NCI-H524 treated with DMSO at 0.1 percent for 48 hours (cell line): ENCODE measurements at regions not wholly inside any gene's neighbourhood (a gene's known extent, or its start where the extent isn't known, plus 50 kb on each side); places are given as distances from the start of the nearest gene placed in this dataset.
"Not testable (repeated sequence)": the region's sequence is repeated elsewhere in the genome, so short reads cannot be mapped to it uniquely, and the experiment has no call there.

ENCODE experiments used
- DNase-seq: peaks from one replicate; lab custom pipeline; 2025; lab: John Stamatoyannopoulos, UW

DNA sequence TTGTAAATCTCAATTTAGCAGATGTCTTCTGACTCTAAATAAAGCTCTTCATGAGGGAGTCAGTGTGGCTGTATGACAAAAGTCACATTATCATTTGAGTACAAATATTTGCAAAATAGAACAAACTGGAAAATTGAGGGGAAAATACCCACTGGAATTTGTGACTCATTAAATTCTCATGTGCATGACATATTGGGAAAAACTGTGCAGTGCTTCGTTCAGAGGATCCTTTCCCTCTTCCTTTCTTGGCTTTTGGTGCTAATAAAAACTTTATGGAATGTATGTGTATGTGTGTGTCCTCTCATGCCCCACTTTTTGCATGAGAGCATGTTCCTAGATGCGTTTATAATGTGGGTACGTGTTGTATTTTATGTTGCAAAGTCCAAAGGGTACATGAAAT is 267.8 kb downstream of the KTN1 start:
- DNase-seq, result no peak

DNA sequence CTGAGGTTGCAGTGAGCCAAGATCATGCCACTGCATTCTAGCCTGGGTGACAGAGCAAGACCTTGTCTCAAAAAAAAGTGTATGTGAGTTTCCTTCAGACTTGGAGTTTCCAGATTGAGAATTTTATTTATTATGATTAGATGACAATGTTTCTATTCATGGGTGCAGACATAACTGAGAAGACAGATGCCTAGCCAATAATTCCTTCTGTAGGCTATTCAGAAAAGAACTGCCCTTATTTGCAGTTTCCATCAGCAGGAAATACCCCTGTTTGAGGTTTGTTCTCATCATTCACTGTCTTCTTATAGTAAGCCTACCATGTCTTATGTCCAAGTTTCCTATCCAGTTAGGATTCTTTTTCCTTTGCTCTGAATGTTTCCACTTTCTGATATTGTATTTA is 269.0 kb downstream of the KTN1 start:
- no peak for DNase-seq

DNA sequence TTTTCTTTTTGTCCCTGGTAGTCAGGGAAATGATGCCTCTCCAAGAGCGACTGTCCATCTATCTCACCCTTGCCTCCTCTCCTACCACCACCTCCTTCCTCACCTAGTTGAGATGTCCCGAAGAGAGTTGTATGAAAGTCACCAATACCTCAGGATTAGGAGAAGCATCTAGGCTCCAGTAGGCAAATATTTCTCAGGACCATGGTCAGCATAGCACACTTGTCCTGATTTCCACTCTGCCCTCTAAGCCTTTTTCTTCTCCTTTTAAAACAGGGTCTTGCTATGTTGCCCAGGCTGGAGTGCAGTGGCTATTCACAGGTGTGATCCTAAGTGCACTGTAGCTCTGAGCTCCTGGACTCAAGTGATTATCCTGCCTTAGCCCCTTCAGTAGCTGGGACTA is 268.4 kb upstream of the PELI2 start:
- no peak for DNase-seq

DNA sequence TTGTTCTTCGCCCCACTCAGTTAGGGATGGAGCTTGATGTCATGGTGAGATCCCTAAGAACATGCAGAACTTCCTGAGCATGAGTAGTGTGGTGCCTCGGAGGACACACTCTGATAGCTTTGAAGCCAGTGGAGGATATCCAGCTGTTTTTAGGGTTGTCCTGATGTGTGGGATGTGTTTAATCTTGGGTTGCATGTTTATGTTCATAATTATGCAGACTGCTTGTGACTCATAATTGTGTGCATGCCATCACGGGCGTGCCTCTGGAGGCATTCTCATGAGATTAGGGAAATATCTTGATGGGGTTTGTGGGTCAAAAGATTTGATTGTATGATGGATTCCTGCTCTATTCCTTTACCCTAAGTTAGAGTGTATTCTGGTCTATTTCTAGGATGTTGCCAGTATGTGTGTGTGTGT is 267.4 kb upstream of the PELI2 start:
- DNase-seq, result no peak

DNA sequence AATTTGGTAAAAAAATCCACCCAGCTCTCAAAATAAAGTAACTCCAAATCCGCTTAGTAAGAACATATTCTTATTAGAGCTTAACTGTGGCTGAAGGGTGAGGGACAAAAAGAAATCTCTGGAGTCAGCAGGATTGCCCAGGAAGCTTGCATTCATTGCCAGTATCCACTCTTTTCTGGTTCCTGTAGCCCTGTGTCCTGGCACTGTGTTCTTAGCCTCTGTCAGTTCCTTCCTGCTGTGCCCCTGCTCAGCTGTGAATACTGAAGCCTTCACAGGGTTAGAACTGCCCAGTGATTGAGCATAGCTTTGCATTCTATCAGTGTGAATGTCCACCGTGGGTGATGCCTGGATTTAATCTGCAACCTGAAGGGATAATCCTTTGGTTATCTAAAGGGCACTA is 266.9 kb upstream of the PELI2 start:
- no peak for DNase-seq

DNA sequence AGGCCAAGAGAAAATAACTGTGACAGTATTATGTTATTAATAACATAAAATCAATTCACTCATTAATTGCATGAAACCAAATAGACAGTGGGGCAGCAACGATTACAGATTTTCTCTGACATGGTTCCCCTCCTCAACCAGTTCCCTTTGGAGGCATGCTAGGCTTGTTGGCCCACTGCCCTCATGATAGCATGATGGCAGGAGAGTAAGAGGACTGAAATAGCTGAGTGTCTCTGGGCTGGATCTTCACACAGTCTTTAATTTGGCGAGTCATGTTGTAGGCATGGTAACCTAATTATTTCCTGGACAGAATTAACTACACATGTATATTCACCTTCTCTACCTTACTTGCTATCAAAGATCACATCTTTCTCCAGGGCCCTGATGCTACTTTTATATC is 266.2 kb upstream of the PELI2 start:
- no peak for DNase-seq

DNA sequence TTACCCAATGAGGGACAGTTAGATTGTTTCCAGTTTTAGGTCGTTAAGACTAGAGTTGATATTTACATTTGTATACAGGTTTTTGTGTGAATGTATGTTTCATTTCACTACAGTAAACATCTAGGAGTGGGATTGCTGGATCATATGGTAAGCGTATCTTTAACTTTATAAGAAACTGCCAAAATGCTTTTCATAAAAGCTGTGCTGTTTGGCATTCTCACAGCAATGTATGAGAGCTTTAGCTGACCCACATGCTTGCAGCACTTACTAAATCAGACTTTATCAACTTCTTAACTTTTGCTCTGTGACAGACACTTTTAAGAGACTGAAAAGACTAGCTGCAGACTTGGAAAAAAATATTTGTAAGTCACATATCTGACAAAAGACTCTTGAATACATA is 262.5 kb upstream of the PELI2 start:
- DNase-seq, result no peak

DNA sequence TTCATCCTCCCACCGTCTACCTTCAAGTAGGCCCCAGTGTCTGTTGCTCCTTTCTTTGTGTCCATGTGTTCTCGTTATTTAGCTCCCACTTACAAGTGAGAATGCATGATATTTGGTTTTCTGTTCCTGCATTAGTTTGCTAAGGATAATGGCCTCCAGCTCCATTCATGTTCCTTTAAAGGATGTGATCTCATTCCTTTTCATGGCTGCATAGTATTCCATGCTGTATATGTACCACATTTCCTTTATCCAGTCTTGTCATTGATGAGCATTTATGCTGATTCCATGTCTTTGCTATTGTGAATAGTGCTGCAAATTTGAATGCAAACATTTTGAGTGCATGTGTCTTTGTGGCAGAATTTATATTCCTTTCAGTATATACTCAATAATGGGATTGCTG is 259.6 kb upstream of the PELI2 start:
- no peak for DNase-seq

DNA sequence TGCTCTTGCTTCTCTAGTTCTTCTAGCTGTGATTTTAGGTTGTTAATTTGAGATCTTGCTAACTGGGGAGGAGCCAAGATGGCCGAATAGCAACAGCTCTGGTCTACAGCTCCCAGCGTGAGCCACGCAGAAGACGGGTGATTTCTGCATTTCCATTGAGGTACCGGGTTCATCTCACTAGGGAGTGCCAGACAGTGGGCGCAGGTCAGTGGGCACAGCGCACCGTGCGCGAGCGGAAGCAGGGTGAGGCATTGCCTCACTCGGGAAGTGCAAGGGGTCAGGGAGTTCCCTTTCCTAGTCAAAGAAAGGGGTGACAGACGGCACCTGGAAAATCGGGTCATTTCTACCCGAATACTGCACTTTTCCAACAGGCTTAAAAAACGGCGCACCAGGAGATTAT is 256.6 kb upstream of the PELI2 start:
- not testable (repeated sequence) for DNase-seq

DNA sequence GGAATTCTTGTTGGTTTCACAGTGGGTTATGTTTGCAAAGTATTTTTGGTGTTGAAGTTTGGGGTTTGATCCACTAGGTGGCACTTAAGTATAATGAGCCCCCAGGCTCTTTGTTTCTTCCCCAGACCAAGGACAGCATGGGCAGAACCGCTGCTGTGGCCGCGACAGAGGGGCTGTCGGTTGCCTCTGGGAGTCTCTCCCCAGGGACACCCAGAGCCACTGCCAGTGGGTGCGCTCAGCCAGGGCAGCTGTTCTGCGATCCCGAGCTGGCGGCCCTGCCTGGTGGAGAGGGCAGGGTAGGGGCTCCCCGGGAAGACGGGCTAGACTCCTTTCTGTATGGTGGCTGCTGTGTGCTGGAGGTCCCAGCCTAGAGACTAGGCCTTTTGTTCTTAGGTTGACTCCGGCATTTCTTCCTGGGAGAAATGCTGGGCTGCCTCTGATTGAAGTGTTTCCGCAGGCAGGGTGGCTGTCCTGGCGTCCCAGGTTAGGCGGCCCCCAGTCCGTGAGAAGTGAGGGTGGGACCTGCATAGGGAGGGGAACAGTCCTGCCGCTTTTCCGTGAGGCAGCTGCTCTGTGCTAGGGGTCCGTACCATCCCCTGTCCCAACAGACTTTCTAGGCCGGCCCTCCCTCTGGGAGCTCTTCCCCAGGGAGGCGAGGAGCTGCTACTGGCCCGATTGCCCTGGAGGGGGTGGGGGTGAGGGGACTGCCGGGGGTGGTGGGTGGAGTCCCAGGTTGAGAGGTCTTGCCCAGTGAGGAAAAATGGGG is 253.1 kb upstream of the PELI2 start:
- no peak for DNase-seq

DNA sequence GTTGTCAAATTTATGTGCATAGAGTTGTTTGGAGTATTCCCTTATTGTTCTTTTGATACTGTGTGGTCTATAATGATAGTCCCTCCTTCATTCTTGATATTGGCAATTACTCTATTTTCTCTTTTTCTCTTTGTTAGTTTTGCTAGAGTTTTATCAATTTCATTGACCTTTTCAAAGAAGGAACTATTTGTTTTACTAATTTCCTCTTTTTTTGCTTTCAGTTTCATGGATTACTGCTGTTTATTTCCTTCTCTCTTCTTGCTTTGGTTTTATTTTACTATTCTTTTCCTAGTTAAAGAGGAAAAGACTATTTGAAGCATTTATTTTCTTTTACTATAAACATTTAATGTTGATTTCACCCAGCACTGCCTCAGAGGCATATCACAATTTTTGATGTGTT is 250.9 kb upstream of the PELI2 start:
- no peak for DNase-seq

DNA sequence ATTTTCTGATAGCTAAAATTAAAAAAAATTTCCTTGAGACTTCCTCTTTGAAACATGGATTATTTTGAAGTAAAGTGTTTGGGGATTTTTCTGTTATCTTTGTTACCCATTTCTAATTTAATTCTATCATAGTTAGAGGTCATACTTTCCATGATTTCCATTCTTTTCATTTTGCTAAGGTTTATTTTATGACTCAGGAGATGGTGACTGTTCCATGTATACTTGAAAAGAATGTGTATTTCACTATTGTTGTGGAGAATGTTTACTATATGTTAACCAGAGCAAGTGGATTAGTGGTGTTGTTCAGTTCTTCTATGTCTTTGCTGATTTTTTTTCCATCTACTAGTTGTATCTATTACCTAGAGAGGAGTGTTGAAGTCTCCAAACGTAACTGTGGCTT is 250.5 kb upstream of the PELI2 start:
- DNase-seq, result no peak

DNA sequence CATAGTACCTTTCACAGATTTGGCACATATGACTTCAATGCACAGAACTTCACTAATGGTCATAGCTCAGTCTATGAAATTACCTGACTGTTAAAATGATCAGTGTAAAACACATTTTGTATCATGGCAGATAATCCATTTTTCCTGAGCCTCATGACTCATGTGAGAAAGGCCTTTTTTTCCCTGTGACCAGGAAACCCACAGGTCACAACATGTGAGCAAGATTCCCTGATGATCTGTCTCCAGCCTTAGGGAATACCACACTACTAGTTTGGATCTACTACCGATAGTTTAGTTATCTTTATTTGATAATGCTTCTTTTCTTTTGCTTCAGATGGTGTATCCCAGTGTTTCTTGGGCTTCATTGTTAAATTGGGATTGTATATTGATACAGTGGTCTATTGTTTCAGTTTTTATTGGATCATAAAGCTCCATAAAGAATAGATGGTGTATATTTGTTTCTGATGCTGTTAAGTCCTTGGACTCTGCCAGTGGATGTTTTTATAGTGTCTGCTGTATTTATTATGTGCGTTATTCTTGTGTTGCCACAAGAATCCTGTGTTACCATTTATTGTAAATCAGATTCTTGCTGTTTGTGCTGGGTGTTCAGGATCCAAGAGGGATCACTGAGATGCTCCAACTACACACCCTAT is 248.7 kb upstream of the PELI2 start:
- no peak for DNase-seq

DNA sequence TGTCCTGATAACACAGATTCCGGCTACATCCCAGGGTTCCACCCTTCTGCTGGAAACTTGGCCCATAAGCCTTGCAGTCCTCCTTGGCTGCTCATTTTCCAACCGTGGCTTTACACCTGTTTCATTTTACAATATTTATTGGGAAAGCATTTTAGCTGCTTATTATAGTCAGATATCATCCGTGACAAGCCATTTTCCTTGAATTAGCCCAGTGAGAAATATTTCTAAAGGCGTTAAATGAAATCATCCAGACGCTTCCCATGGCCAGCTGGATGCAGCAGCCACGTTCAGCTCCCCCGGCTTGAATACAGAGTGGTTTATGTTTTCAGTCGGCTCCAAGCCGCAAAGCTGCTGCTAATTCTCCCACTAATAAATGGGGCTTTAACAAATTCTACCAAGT is 245.0 kb upstream of the PELI2 start:
- DNase-seq, result no peak

DNA sequence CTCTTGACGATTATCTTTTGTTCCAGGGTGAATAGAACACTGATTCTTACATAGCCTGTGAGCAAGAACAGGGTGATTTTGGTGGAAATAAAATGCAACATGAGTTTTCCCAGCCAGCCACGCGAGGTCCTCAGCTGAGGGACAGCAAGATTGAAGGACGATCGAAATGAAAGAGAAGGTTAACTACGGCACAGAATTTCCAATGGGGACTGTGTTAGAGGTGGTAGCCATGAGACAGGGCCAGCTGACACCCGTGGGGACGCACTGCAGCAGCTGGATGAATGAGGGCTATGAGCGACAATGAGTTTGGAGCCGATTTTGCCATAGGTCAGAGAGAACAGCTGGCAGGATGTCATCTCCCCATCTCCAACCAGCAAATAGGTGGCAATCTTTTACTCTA is 243.4 kb upstream of the PELI2 start:
- DNase-seq, result no peak

DNA sequence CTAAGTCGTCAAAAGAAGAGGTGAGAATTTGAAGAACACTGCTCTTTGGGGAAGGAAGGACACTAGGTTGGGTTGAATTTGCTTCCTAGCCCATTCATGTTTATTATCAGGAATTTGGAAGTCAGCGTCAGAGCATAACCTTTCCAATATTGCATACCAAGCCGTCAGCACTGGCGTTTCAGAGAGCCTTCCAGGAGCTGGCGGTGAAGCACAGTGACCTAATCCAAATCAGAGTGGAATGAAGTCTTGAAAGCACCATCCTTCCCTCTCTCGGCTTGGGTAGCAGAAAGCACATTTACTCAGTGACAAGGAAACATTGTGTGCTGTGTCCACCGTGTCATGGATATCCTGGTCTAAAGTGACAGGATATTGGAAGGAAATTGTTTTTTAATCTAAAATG is 240.3 kb upstream of the PELI2 start:
- no peak for DNase-seq

DNA sequence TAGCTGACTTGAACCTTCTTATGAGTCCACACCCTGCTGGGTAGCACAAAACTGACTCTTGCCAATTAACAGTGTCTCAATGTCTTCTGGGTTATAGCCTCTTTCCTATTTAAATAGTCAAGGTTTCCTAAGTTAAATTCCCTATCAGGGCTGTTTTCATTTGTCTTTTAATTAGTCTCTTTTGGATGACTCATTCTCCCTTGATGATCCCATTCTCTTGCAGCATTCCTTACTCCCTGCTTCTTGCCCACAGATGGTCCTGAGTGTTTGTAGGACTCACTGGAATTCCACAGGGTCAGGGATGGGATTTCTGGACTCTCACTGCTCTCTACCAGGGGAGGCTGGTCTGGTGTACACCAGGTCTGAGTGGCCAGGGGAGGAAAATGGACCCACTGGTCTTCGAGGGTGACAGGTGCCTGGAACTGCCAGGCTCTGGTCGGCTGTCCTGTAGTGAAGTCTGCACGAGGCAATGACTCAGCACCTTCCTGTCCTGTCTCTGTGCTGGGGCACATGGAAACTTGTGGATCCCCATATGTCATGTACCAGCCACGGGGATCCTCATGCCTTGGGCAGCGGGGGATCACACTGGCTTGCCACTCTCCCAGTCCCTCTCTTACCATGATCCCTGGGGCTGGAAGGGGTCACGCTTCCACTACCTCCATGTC is 236.5 kb upstream of the PELI2 start:
- DNase-seq, result no peak

DNA sequence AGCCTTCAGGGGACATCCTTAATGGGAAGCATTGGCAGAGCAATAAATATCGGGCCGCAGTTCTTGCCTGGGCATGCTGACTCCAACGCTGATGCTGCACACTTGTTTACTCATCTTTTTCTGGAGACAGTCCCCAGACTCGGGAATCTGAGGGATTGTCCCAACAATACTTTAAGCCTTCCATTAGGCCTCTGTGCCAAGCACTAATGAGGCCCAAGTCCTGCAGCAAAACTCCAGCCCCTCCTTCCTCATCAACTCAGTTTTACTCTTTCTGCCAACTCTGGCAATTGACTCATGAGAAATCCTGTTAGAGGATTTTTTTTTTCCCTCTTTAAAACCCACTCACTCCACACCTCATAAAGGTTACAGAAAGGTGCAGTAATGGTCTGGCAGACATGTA is 233.4 kb upstream of the PELI2 start:
- DNase-seq, result no peak

DNA sequence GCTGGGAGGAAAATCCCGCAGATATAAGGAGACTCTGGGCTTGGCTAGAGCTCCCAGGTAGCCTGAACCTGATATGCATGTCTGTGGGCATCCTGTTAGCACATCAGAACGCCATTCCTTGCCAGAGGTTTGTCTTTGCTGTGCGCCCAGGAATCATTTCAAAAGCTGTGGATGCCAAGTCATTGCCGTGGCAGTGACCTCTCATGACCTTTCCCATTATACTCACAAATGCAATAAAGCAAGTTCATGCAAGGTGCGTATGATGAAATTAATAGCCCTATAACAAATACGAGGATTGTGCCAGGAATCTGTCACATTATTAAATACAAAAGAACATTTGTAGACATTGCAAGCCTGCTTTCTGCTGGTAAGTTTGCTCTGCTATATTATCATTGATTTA is 229.1 kb upstream of the PELI2 start:
- no peak for DNase-seq

DNA sequence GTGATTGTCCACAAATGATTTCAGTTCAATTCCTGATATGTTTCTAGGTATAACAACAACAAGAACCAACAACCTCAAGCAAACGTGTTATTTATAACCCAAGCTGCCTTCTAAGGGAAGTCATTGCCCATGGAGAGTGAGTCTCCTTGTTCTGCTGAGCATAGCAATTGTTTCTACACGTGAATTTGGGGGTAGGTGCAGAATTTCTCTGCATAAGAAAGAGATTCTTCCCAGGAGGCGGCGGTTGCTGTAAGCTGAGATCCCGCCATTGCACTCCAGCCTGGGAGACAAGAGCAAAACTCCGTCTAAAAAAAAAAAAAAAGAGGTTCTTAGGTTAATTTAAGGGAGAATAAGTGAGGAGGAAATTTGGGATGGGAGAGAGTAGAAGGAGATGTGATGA is 226.5 kb upstream of the PELI2 start:
- no peak for DNase-seq

DNA sequence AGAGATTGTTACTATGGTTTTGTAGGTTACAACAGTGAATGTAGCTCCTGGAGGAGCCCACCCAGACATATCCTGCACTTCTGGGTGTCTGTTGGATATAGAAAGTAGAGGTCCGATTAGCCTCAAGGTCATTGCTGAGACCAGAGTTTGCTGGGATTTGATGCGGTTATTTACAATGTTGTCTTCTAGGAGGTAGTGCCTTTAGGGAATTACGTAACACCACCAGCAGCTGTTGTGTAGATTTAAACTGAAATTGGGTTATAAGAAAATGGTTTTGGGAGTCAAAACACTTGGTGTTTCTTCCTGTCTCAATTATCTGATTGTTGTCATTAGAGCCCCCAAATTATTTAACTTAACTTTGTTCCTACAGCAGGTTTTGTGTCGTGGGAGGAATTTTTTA is 225.3 kb upstream of the PELI2 start:
- no peak for DNase-seq

DNA sequence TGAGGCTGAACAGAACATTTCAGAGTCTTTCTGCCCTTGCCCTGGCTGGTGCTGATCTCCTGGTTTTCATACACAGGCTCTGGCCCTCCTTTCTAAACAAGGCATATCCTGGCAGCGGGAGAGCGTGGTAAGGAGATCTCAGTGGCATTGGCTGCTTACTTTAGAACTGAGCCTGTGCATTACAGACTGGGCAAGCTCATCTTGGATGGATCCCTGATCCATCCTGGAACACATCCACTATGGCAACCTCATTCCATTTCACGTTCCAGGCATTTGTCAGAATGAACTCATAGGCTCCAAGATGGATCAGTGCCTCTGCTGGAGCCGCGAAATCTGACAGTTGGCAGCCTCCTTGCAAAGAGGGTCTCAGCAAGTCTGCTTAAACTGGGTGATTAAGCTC is 224.5 kb upstream of the PELI2 start:
- no peak for DNase-seq

DNA sequence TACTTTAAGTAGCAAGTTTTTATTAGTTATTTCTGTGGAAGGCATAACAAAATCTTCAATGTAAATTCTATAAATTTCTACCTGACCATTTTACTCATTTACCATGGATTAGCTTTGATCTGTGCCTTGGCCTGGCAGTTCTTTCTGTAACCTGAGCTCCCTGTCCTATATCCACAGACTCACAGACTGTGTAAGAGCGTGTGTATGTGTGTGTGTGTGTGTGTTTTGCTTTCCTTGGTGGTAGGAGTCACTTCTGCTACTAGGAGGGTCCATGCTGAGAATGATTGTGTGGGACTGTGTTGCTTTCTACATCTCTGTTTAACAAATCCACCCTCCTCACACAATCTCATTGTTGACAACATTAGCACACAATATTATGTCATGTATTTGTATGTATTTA is 221.2 kb upstream of the PELI2 start:
- no peak for DNase-seq

DNA sequence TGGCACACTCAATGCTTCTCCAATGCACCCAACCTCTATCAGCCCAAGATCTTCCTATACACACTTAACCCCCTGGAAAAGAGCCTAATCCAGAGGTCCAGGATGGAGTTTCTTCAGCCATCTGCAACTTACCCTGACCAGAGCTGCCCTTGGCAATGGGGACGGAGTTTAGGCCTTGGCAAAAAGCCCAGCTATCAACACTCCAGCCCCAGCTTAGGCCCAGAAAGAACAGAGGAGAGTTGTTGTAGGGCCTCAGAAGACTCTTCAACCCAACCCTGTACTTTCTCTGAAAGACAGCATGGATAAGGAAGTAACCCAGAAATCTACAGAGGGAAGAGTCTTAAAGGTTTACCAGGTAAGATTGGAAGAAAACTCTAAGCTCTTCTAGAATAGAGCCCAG is 219.3 kb upstream of the PELI2 start:
- DNase-seq, result no peak
